ENCODE measurements at regions not wholly inside any gene's neighbourhood (a gene's known extent, or its start where the extent isn't known, plus 50 kb on each side); places are given as distances from the start of the nearest gene placed in this dataset.
A peak's percentile ranks its signal among the peaks of the same experiment; 100 is the strongest.

DNA sequence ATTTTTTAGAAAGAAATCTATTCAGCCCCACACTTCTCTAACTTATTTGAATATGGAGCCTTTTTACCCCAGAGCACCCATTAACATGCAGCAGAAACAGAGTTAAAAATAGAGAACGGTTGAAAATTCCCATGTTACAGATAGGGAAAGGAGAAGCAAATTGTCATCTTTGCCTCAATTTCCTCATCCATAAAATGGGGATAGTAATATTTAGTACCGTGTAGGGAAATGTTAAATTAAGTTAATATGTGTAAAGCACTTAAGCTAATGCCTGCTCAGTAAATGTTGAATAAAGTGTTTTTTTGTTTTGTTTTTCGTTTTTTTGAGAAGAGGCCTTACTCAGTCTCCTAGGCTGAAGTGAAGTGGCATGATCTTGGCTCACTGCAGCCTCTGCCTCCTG lies 50.3 kb downstream of the NAV1 start:
- DNase-seq = no peak

- DNase-seq = no peak
Measured at GRCh38 chr1:201590474-201590873, 51.5 kb downstream of the NAV1 start.

DNA sequence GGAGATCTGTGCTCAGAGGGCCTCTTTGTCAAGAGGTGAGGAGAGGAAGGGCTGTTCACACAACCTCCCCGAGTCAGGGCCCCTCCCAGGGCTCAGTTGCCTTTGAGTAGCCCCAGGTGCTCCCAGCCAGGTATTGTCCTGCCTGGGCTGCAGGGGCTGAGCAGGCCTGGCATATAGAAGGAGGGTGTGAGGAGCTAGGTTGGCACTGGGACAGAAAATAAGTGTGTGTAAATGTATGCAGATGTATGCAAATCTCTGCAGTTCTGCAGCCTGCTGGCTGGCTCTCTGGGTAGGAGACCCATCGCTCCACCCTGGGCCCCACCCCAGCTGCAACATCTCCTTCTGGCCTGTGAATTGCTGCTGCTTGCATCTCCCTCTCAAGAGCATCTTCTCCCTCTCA lies 52.4 kb downstream of the NAV1 start:
- DNase-seq = no peak

DNA sequence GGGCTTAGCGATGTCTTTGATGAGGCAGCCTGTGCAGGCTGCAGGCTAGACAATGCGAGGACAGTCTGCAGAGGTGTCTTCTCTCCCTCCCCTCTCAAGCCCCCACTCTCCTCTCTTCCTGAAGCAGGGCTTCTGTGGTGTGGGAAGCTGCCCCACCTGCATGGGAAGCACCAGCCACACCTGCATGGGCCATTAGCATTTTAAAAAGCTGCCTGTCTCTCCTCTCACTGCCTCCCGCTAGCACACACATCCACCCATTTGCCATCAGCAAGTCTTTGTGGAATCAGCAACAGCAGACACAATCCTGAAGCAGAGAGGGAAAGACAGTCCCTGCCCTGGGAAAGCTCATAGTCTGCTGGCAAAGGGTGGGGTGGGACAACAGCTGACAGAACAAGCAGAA lies 53.1 kb downstream of the NAV1 start:
- no peak for DNase-seq

- no peak for DNase-seq
Measured at GRCh38 chr1:201593200-201593921, 54.4 kb downstream of the NAV1 start.

- no peak for DNase-seq
Measured at GRCh38 chr1:201594575-201595245, 55.8 kb downstream of the NAV1 start.

DNA sequence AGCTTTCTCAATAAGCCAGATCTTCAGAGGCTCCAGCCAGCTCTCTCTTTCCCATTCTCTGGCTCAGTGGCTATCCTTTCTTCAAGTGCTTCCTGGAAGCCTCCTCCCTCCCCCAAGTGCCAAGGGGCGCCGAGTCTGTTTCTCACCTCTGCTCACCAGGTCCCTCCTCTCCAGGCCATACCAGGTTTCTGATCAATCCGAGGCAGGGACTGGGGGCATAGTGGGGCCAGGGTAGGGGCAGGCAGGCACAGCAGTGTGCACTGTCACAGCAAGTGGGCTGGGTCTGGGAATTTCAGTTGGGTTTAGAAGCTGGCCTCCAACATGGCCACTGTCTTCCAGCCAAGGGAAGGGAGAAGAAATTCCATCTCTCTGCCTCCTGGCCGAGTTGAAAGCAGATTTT lies 56.5 kb downstream of the NAV1 start:
- no peak for DNase-seq

DNA sequence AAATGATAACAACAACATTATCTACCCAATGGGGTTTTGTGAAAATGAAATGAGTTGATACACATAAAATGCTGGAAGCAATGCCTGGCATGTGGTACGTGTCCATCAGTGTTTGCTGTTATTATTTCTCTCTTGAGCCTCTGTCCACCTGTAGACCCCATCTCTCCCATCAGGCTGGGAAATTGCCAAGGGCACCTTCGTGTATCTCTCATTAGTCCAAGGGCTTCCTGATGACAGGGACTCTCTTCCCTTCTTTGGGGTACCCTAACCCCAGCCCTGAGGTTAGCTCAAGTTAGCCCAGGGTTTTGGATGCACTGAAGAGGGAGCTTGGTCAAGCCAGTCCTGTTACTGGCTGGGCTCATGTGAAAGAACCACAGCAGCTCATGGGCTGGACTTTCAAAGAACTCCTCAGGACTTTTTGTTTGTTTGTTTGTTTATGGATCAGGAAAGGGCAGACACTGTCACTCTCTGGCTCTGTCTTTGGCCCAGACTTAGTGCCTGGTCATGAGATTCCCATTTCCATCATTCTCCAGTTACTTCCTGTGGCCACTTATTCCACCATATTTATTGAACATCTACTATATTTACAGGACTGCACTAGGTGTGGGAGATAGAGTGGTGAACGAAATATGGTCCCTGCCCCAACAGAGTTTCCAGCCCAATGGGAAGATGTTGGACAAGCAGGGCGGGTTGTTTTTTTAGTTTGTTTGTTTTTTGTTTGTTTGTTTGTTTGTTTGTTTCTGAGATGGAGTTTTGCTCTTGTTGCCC lies 57.4 kb downstream of the NAV1 start:
- DNase-seq = no peak

DNA sequence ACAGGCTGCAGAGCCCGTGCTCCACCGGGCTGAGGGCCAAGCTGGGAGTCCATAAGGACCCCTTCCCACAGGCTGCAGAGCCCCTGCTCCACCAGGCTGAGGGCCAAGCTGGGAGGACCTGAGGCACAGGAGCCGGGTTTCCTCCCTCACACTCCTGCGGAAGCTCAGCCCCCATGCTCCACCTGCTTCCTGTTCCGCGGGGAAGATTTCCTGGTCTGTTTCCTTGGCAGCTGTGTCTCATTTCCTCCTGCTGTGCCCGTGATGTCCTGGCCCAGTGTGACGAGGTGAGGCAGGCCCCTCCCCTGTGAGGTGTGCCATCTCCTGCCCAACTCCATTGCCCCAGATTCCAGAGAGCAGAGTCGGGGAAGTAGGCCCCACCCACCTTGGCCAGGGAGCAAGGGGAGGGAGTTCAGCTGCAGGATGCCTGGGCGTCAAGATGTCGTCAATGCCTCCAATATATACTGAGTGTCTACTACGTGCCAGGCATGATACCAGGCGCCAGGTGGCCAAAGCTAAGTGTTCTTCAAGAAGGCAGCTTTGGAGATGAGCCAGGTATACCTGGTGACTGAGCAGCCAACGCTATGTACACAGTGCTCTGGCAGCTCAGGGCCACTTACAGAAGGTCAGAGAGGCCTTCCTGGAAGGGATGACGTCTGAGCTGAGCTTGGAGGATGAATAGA lies 58.8 kb downstream of the NAV1 start:
- no peak for DNase-seq

- no peak for DNase-seq
Measured at GRCh38 chr1:201598396-201598795, 59.5 kb downstream of the NAV1 start.

DNA sequence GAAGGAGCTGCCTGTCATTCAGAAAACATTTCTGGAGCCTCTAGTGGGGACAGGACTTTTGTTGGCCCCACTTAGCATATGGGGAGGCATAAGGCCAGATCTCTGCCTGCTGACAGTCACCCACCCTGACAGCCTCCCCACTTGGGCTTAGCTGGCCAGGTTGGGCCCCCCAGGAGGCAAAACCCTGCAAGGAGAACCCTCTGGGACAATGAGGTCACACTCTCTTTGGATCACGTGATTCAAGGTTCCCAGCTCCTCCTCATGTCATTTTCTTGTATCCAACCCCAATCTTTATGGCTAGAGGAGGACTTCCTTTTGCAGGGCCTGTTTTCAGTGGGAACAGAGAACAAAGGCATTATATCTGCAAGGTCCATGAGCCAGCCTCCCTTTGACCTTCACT lies 60.0 kb downstream of the NAV1 start:
- DNase-seq = no peak

GRCh38 chr1:201599548-201599947 lies 60.6 kb downstream of the NAV1 start:
- no peak for DNase-seq

GRCh38 chr1:201602413-201603265 lies 63.7 kb downstream of the NAV1 start:
- DNase-seq = no peak

DNA sequence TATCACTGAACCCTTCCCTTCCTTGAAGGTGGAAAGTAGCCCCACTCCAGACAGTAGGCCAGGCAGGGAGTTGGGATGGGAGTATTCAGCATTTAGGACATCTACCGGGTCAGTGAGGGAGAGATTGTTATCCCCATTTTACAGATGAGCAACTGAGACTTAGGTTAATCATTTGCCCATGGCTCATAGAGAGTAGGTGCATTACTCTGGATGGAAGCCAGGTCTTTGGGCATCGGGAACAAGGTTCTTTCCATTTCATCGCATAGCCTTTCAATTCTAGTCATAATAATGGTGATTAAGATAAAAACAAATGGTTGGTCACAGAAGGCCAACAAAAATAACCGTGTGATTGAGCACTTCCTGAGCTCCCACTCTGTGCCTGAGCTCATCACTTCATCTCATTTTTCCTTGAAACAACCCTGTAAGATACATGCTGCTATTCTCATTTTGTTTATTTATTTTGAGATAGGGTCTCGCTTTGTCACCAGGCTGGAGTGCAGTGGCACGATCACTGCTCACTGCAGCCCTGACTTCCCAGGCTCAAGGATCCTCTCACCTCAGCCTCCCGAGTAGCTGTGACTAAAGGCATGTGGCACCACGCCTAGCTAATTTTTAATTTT lies 64.8 kb downstream of the NAV1 start:
- DNase-seq = no peak

DNA sequence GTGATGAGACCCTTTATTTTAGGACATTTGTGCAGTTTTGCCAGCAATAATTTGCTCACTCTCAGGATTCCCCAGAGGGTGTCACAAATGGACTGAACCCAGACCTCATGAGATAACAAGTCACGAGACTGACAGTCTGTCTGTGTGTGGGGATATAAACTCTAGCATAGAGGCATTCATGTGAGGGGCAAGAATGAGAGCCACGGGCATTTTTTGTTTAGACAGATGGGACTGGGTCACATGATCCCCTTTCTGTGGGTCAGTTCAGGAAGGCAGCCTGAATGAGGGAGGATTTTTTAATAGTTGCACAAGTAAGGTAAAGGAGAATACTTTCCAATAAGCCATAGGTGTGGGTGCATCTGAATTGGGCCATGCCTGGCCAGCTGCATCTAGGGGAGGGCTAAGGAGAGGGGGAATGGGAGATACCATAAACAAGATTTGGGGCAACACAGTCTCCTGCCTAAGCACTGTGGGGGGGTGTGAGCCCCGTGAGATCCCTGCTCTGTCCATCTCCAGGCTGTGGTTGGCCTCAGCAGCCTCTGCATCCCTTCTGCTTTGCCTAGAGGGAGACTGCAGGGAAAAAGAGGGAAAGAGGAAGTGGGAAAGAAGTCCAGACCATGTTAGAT lies 66.6 kb downstream of the NAV1 start:
- DNase-seq = no peak

DNA sequence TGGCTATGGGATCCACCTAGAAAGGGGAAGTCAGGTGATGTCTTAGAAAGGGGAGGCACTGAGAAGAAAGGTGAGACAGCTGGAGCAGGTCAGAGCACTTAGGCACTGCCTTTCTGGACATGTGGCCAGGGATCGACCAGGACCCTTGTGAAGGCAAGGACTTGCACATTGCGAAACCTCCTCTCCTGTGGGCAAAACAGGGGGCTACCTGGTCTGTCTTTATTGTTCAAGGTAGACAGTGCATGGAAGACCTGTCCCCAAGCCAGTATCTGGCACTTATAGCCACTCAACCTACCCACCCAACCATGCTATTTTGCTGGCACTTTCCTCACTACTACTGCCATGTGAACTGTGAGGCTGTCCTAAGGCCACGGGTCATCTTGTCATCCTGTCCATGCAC lies 67.2 kb downstream of the NAV1 start:
- DNase-seq = no peak

DNA sequence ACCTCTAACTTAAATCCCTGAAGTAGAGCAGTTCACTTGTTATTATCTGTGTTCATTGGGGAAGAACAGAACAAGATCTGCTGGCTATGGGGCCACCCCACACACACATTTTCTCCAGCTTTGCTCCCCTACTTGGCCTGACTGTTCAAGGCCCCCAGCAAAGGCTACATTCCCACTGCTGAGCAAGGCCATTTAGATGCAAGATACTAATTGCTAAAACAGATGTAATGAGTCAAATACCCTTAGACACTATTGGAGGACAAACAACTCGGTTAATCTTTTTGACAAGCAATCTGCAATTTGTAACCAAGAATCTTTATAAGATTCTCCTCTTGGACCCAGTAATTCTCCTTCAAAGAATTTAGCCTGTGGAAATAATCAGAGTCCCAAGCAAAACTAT lies 67.7 kb downstream of the NAV1 start:
- DNase-seq = no peak

- peak in 1 of 2 donors; percentile 22 for DNase-seq
Measured at GRCh38 chr1:201608635-201609395, 69.9 kb downstream of the NAV1 start.

DNA sequence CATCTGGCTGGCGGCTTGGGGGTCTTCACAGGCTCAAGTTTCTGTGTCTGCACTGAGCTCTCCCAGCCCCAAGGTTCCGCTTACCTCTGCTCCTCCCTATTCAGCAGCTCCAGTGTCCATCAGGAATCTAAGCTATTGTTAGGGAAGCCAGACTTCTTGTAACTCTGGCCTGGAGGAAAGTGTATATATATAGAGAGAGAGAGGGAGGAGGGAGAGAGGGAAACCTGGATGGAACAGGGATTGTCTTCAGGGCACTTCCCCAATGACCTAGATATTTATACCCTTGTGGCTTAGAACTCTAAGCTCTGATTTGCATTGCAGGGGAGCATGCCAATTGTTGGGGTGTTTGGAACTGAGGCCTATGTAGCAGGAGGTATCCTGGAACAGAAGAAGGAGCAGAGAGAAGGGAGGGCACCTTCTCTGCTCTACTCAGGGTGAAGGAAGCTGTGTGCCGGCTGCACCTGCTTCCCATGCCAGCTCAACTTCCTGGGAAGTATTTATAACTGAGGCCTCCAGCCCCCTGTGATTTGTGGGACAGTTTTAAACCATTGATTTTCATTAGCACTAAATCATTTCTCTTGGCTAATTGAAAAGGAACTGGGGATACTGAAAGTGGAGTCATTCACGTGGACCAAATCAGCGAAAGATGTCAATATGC lies 70.9 kb downstream of the NAV1 start:
- DNase-seq = no peak

DNA sequence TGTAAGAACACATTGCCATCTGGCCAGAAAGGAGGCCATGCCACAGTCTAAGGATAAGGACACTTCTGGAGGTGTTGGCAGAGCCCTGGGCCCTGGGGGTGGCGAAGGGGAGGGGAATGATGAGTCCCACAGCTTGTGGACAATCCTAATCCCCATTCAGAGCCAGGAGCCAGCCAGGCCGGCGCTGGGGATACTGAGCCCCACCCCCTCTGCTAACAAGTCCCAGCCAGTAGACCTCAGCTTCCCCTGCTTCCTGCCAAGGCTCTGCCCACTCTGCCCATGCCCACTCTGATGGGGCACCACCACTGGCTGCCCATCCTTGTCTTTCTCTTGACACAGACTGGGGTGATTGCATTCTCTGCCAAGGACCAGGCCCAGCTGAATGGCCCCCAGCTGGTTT lies 71.9 kb downstream of the NAV1 start:
- DNase-seq = no peak

Measured in hippocampal formation (tissue), 2 donors.